ENCODE measurements at regions not wholly inside any gene's neighbourhood (a gene's known extent, or its start where the extent isn't known, plus 50 kb on each side); places are given as distances from the start of the nearest gene placed in this dataset.

DNA sequence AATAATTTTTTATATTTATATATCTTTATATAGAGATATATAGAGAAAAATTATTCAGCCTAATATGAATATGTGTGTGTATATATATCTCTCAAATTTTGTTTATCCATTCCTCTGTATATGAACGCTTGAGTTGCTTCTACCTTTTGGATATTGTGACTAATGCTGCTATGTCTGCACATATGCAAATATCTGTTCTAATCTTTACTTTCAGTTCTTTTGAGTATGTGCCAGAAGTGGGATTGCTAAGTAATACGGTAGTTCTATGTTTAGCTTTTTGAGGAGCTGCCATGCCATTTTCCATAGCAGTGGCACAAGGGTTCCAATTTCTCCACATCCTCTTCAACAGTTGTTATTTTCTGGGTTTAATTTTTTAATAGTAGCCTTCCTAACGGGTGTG, 72.8 kb upstream of the CEP85L start:
- H3K27me3 ChIP-seq: no peaks in the 10 kb centered on the region
- 52% methylated on average over 3 of the region's 3 CpGs for WGBS

DNA sequence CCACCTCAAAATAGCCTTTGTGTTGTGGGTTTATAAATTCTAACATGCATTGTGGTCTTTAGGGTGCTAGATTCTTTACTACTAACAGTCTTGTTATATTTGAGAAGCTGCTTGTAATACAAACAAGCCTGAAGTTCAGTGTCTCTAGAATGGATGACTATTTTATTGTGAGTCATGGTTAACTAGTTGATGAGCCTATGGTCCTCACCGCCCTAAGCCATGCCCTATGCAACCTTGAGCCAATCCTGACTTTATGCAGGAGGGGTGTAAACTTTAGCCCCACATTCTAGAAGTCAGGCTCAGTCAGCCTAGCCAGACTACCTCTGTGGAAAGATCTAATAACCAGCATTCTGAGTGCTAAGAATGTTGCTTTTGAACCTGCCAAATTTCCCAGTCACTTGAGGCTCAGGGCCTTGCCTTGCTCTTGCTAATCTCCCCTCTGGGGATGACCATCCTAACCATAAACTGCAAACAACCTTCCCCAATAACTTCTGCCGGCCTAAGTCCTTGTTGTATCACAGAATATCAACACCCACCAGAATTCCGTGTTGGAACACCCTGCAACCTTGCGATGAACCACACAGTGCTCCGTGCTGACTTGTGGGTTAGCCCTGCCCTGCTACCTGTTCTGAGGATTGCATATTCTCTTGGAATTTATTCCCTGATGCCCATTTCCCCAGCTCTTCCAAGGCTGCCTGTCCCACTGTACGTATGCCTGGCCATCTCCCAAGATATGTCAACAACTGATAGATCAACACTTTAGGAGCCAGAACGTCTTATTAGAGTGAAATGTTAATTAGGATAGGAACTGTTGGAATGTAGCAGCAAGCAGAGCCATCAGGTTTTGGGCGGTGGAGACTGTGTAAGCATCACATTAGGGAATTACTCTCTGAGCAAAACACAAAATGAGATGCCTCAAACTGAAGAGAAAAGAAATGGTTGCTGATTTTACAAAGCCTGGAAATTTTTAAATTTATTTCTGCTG, 71.7 kb upstream of the CEP85L start:
- H3K36me3 ChIP-seq: no peaks in the 10 kb centered on the region
- H3K4me1 ChIP-seq: no peaks in the 10 kb centered on the region
- 61% methylated on average over 8 of the region's 8 CpGs for WGBS
- H3K27me3 ChIP-seq: no peaks in the 10 kb centered on the region
- no peak overlapping the region for H3K27ac ChIP-seq
- H3K4me3 ChIP-seq: no peak overlapping the region
- H3K9me3 ChIP-seq: no peaks in the 10 kb centered on the region
- DNase-seq (ENCODE audit: low spot score in 2 of 2): no peak
- TF ChIP-seq EP300 (IDR thresholded peaks at IDR 0.05) (no peak), POLR2A (IDR thresholded peaks at IDR 0.05) (no peak), POLR2AphosphoS5 (IDR thresholded peaks at IDR 0.05) (no peak)
- TF ChIP-seq, protein P1, sequence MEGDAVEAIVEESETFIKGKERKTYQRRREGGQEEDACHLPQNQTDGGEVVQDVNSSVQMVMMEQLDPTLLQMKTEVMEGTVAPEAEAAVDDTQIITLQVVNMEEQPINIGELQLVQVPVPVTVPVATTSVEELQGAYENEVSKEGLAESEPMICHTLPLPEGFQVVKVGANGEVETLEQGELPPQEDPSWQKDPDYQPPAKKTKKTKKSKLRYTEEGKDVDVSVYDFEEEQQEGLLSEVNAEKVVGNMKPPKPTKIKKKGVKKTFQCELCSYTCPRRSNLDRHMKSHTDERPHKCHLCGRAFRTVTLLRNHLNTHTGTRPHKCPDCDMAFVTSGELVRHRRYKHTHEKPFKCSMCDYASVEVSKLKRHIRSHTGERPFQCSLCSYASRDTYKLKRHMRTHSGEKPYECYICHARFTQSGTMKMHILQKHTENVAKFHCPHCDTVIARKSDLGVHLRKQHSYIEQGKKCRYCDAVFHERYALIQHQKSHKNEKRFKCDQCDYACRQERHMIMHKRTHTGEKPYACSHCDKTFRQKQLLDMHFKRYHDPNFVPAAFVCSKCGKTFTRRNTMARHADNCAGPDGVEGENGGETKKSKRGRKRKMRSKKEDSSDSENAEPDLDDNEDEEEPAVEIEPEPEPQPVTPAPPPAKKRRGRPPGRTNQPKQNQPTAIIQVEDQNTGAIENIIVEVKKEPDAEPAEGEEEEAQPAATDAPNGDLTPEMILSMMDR (IDR thresholded peaks at IDR 0.05): no peak

More for the DNA sequence above, 72.8 kb upstream of the CEP85L start:
- TF ChIP-seq POLR2A (IDR thresholded peaks at IDR 0.05) (no peak), EP300 (IDR thresholded peaks at IDR 0.05) (no peak), POLR2AphosphoS5 (IDR thresholded peaks at IDR 0.05) (no peak)
- TF ChIP-seq, protein P1 (IDR thresholded peaks at IDR 0.05): no peak
- H3K4me1 ChIP-seq: no peaks in the 10 kb centered on the region
- H3K36me3 ChIP-seq: no peaks in the 10 kb centered on the region
- no peaks in the 10 kb centered on the region for H3K9me3 ChIP-seq
- DNase-seq (ENCODE audit: low spot score in 2 of 2): no peak
- H3K27ac ChIP-seq: no peak overlapping the region
- H3K4me3 ChIP-seq: no peak overlapping the region

DNA sequence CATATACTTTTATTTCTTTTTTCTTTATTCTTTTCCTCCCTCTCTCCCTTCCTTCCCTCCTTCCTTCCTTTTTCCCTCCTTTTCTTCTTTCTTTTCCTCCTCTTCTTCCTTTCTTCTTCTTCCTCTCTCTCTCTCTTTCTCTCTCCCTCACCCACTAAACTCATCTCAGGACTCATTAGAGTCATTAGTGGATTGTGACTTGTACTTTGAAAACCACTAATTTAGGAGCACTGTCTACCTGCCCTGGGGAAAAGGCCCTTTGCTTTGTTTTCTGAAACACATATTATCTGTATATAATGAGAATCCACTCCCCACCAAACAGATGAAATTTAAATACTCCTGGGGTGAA, 68.7 kb upstream of the CEP85L start:
- H3K27me3 ChIP-seq: no peaks in the 10 kb centered on the region
- no peaks in the 10 kb centered on the region for H3K9me3 ChIP-seq
- TF ChIP-seq, protein P1 (IDR thresholded peaks at IDR 0.05): no peak
- TF ChIP-seq EP300 (IDR thresholded peaks at IDR 0.05): no peak
- TF ChIP-seq POLR2AphosphoS5 (IDR thresholded peaks at IDR 0.05): no peak
- no peak for TF ChIP-seq POLR2A (IDR thresholded peaks at IDR 0.05)
- no peaks in the 10 kb centered on the region for H3K36me3 ChIP-seq
- no peak for DNase-seq (ENCODE audit: low spot score in 2 of 2)
- no peak overlapping the region for H3K27ac ChIP-seq
- no peak overlapping the region for H3K4me3 ChIP-seq
- H3K4me1 ChIP-seq: no peaks in the 10 kb centered on the region

DNA sequence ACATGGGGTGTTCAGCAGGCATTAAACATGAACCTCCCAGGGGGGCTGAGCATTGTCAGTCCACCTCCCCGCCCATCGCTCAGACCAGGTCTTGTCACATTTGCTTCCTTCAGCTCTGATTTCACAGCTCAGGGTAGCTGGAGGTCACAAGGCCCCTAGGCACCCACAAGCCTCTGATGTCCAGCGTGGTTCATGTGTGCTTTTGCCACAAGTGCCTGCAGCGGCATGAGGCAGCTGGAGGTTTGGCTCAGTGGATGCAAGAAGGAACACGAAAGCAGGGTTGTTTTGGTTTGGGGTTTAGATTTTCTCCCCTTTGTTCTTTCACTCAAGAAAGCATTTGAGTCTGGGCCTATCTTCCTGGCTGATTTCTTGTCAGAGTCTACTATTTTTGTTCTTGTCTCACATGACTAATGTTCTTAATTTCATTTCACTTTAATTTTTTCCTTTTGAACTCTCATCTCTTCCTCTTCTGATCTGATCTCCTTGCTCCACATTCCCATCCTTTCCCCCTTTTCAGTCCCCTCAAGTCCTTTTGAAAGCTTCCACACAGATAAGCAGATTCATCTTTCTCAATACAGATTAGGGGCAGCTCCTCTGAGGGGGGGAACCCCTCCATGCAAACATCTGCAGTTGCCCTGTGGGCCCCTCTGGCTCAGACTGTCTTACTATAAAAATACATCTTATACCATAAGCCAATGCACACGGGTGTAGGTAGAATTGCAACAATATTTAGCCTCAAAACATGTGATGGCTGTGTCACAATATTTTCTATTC, 68.1 kb upstream of the CEP85L start:
- Histone ChIP-seq H3K36me3 (no peaks in the 10 kb centered on the region), H3K4me3 (no peak overlapping the region), H3K9me3 (no peaks in the 10 kb centered on the region), H3K4me1 (no peaks in the 10 kb centered on the region), H3K27me3 (no peaks in the 10 kb centered on the region), H3K27ac (no peak overlapping the region)
- WGBS: 78% methylated on average over 6 of the region's 6 CpGs
- TF ChIP-seq EP300 (IDR thresholded peaks at IDR 0.05): no peak
- TF ChIP-seq POLR2A (IDR thresholded peaks at IDR 0.05): no peak
- DNase-seq (ENCODE audit: low spot score in 2 of 2): no peak

DNA sequence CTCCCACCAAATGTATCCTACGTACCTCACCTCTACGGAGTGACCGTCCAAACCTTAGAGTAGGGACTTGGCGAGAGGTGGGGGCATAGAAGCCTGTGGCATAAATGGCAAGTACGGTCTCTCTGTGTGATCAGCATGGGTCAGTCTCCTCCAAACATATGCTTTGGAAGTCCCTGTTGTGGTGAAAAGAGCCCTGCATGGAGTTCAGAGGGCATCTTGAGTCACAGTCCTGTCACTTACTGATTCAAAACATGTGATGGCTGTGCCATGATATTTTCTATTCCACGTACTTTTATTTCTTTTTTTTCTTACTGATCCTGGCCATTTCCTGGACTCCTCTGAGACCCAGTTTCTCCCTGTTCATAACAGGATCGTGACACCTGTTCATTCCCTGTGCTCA, 67.5 kb upstream of the CEP85L start:
- H3K27ac ChIP-seq: no peak overlapping the region
- no peak overlapping the region for H3K4me3 ChIP-seq
- no peaks in the 10 kb centered on the region for H3K36me3 ChIP-seq
- DNase-seq (ENCODE audit: low spot score in 2 of 2): no peak
- H3K4me1 ChIP-seq: no peaks in the 10 kb centered on the region
- no peak for TF ChIP-seq POLR2A (IDR thresholded peaks at IDR 0.05)
- TF ChIP-seq POLR2AphosphoS5 (IDR thresholded peaks at IDR 0.05): no peak
- TF ChIP-seq, protein P1 (IDR thresholded peaks at IDR 0.05): no peak
- no peak for TF ChIP-seq EP300 (IDR thresholded peaks at IDR 0.05)
- no peaks in the 10 kb centered on the region for H3K9me3 ChIP-seq
- H3K27me3 ChIP-seq: no peaks in the 10 kb centered on the region
- WGBS: 96% methylated on average over 7 of the region's 7 CpGs

All from suprapubic skin (tissue), 4 donors.